T-helper 17 cell (primary cell): ENCODE measurements at regions not wholly inside any gene's neighbourhood (a gene's known extent, or its start where the extent isn't known, plus 50 kb on each side); places are given as distances from the start of the nearest gene placed in this dataset.

Experiments
- ATAC-seq: fragments of 150-1000 bp; cut with Tn5 transposase; 2 replicates; pipeline ENCODE4 v1.10.0; 2021; ENCODE audit warnings: mild to moderate bottlenecking, moderate library complexity
- DNase-seq, 3 donors: peaks; one replicate each; pipeline versions ENCODE4 v3.0.0 to v3.0.0-alpha.2; 2020 to 2021
- H3K9me3 ChIP-seq: one replicate; pipeline ENCODE4 v1.7.0; 2013; ENCODE audit warnings: low read length, mild to moderate bottlenecking; ENCODE audit not compliant: control insufficient read depth, poor library complexity, severe bottlenecking
- H3K27ac Mint-ChIP-seq: one replicate; pipeline ENCODE4 v1.8.0; 2022; ENCODE audit warnings: mild to moderate bottlenecking, moderate library complexity, mixed read lengths
- H3K27me3 Mint-ChIP-seq: one replicate; pipeline ENCODE4 v1.8.0; 2022; ENCODE audit warnings: mixed read lengths
- H3K36me3 Mint-ChIP-seq: one replicate; pipeline ENCODE4 v1.8.0; 2022; ENCODE audit warnings: low read depth, mixed read lengths
- H3K4me1 Mint-ChIP-seq: one replicate; pipeline ENCODE4 v1.8.0; 2022; ENCODE audit warnings: mild to moderate bottlenecking, mixed read lengths
- H3K4me3 Mint-ChIP-seq: one replicate; pipeline ENCODE4 v1.8.0; 2022; ENCODE audit warnings: mild to moderate bottlenecking, moderate library complexity, mixed read lengths

- Mint-ChIP-seq H3K27me3 (no peaks in the 10 kb centered on the region), H3K4me3 (no peak overlapping the region), H3K27ac (no peak overlapping the region), H3K36me3 (no peaks in the 10 kb centered on the region), H3K4me1 (no peaks in the 10 kb centered on the region)
- DNase-seq, result no peak
- H3K9me3 ChIP-seq, result no peaks in the 10 kb centered on the region
- ATAC-seq, result no peak
Measured at GRCh38 chr10:106106114-106106513, 1058.4 kb downstream of the SORCS1 start.

- ATAC-seq (no peak), DNase-seq (no peak)
- H3K36me3 Mint-ChIP-seq, result no peaks in the 10 kb centered on the region
- no peaks in the 10 kb centered on the region for H3K9me3 ChIP-seq
- H3K4me1 Mint-ChIP-seq, result no peaks in the 10 kb centered on the region
- H3K27ac Mint-ChIP-seq, result no peak overlapping the region
- H3K27me3 Mint-ChIP-seq, result no peaks in the 10 kb centered on the region
- H3K4me3 Mint-ChIP-seq, result no peak overlapping the region
Measured at GRCh38 chr10:106089855-106090254, 1074.7 kb downstream of the SORCS1 start.

- H3K27ac Mint-ChIP-seq, result no peak overlapping the region
- no peak overlapping the region for H3K4me3 Mint-ChIP-seq
- ATAC-seq (no peak), DNase-seq (no peak)
- H3K36me3 Mint-ChIP-seq, result no peaks in the 10 kb centered on the region
- no peaks in the 10 kb centered on the region for H3K27me3 Mint-ChIP-seq
- no peaks in the 10 kb centered on the region for H3K4me1 Mint-ChIP-seq
- no peaks in the 10 kb centered on the region for H3K9me3 ChIP-seq
Measured at GRCh38 chr10:106086391-106086790, 1078.1 kb downstream of the SORCS1 start.

- no peak overlapping the region for H3K27ac Mint-ChIP-seq
- DNase-seq, result no peak
- no peaks in the 10 kb centered on the region for H3K9me3 ChIP-seq
- ATAC-seq, result no peak
- H3K4me3 Mint-ChIP-seq, result no peak overlapping the region
- H3K4me1 Mint-ChIP-seq, result no peaks in the 10 kb centered on the region
- H3K27me3 Mint-ChIP-seq, result no peaks in the 10 kb centered on the region
- H3K36me3 Mint-ChIP-seq, result no peaks in the 10 kb centered on the region
Measured at GRCh38 chr10:106083572-106083971, 1080.9 kb downstream of the SORCS1 start.

- no peak for DNase-seq
- H3K27ac Mint-ChIP-seq, result no peak overlapping the region
- no peaks in the 10 kb centered on the region for H3K9me3 ChIP-seq
- H3K4me1 Mint-ChIP-seq, result no peaks in the 10 kb centered on the region
- H3K27me3 Mint-ChIP-seq, result no peaks in the 10 kb centered on the region
- no peak for ATAC-seq
- no peak overlapping the region for H3K4me3 Mint-ChIP-seq
- H3K36me3 Mint-ChIP-seq, result no peaks in the 10 kb centered on the region
Measured at GRCh38 chr10:106082865-106083264, 1081.6 kb downstream of the SORCS1 start.

GRCh38 chr10:106078895-106079576 lies 1085.5 kb downstream of the SORCS1 start:
- DNase-seq (no peak), ATAC-seq (no peak)
- Mint-ChIP-seq H3K27ac (no peak overlapping the region), H3K36me3 (no peaks in the 10 kb centered on the region), H3K4me3 (no peak overlapping the region), H3K27me3 (no peaks in the 10 kb centered on the region), H3K4me1 (no peaks in the 10 kb centered on the region)
- H3K9me3 ChIP-seq, result no peaks in the 10 kb centered on the region

GRCh38 chr10:106076496-106076895 lies 1088.0 kb downstream of the SORCS1 start:
- ATAC-seq, result no peak
- no peaks in the 10 kb centered on the region for H3K36me3 Mint-ChIP-seq
- no peaks in the 10 kb centered on the region for H3K9me3 ChIP-seq
- DNase-seq, result no peak
- H3K4me3 Mint-ChIP-seq, result no peak overlapping the region
- H3K4me1 Mint-ChIP-seq, result no peaks in the 10 kb centered on the region
- H3K27ac Mint-ChIP-seq, result no peak overlapping the region
- no peaks in the 10 kb centered on the region for H3K27me3 Mint-ChIP-seq

GRCh38 chr10:106053061-106053460 lies 1111.4 kb downstream of the SORCS1 start:
- Mint-ChIP-seq H3K27ac (no peak overlapping the region), H3K4me1 (no peaks in the 10 kb centered on the region), H3K36me3 (no peaks in the 10 kb centered on the region), H3K27me3 (no peaks in the 10 kb centered on the region), H3K4me3 (no peak overlapping the region)
- no peak for ATAC-seq
- no peak for DNase-seq
- no peaks in the 10 kb centered on the region for H3K9me3 ChIP-seq

GRCh38 chr10:106044503-106044902 lies 1120.0 kb downstream of the SORCS1 start:
- Mint-ChIP-seq H3K4me3 (no peak overlapping the region), H3K4me1 (no peaks in the 10 kb centered on the region), H3K36me3 (no peaks in the 10 kb centered on the region), H3K27me3 (no peaks in the 10 kb centered on the region), H3K27ac (no peak overlapping the region)
- H3K9me3 ChIP-seq, result no peaks in the 10 kb centered on the region
- DNase-seq (no peak), ATAC-seq (no peak)

GRCh38 chr10:106043863-106044262 lies 1120.6 kb downstream of the SORCS1 start:
- Mint-ChIP-seq H3K36me3 (no peaks in the 10 kb centered on the region), H3K4me1 (no peaks in the 10 kb centered on the region), H3K4me3 (no peak overlapping the region), H3K27ac (no peak overlapping the region), H3K27me3 (no peaks in the 10 kb centered on the region)
- DNase-seq (no peak), ATAC-seq (no peak)
- H3K9me3 ChIP-seq, result no peaks in the 10 kb centered on the region

- no peaks in the 10 kb centered on the region for H3K4me1 Mint-ChIP-seq
- no peak for ATAC-seq
- no peaks in the 10 kb centered on the region for H3K27me3 Mint-ChIP-seq
- peaks cover 2% of the 10 kb centered on the region for H3K9me3 ChIP-seq
- no peak overlapping the region for H3K4me3 Mint-ChIP-seq
- H3K36me3 Mint-ChIP-seq, result no peaks in the 10 kb centered on the region
- DNase-seq, result no peak
- no peak overlapping the region for H3K27ac Mint-ChIP-seq
Measured at GRCh38 chr10:106038246-106038645, 1126.3 kb downstream of the SORCS1 start.

GRCh38 chr10:106033065-106033464 lies 1131.4 kb downstream of the SORCS1 start:
- H3K4me1 Mint-ChIP-seq, result no peaks in the 10 kb centered on the region
- peaks cover 6% of the 10 kb centered on the region for H3K9me3 ChIP-seq
- DNase-seq (no peak), ATAC-seq (no peak)
- H3K36me3 Mint-ChIP-seq, result no peaks in the 10 kb centered on the region
- no peak overlapping the region for H3K27ac Mint-ChIP-seq
- H3K4me3 Mint-ChIP-seq, result no peak overlapping the region
- H3K27me3 Mint-ChIP-seq, result no peaks in the 10 kb centered on the region

- no peak overlapping the region for H3K4me3 Mint-ChIP-seq
- H3K36me3 Mint-ChIP-seq, result no peaks in the 10 kb centered on the region
- ATAC-seq (no peak), DNase-seq (no peak)
- peaks cover 6% of the 10 kb centered on the region for H3K9me3 ChIP-seq
- no peak overlapping the region for H3K27ac Mint-ChIP-seq
- H3K4me1 Mint-ChIP-seq, result no peaks in the 10 kb centered on the region
- no peaks in the 10 kb centered on the region for H3K27me3 Mint-ChIP-seq
Measured at GRCh38 chr10:106032450-106033002, 1132.0 kb downstream of the SORCS1 start.

- H3K27ac Mint-ChIP-seq, result no peak overlapping the region
- no peaks in the 10 kb centered on the region for H3K27me3 Mint-ChIP-seq
- H3K36me3 Mint-ChIP-seq, result no peaks in the 10 kb centered on the region
- DNase-seq (no peak), ATAC-seq (no peak)
- no peaks in the 10 kb centered on the region for H3K4me1 Mint-ChIP-seq
- no peak overlapping the region for H3K4me3 Mint-ChIP-seq
- H3K9me3 ChIP-seq, result peaks cover 3% of the 10 kb centered on the region
Measured at GRCh38 chr10:106027240-106027639, 1137.3 kb downstream of the SORCS1 start.
